DOHH2 (cell line): ENCODE measurements at regions not wholly inside any gene's neighbourhood (a gene's known extent, or its start where the extent isn't known, plus 50 kb on each side); places are given as distances from the start of the nearest gene placed in this dataset.

Experiments used
- CTCF ChIP-seq: fragments of 200-600 bp; sonication (generic); IDR thresholded peaks from one replicate; pipeline ENCODE4 v1.5.1; 2014; ENCODE audit warnings: antibody characterized with exemption, mild to moderate bottlenecking, low read depth, low read length; ENCODE audit not compliant: poor library complexity, severe bottlenecking
- EZH2phosphoT487 ChIP-seq: fragments of 200-600 bp; sonication (generic); IDR thresholded peaks from 2 replicates; pipeline ENCODE4 v1.6.1; 2017; ENCODE audit warnings: borderline replicate concordance, mild to moderate bottlenecking, antibody characterized with exemption, low read length, moderate library complexity, mixed read lengths

- no peak for TF ChIP-seq CTCF
- no peak for TF ChIP-seq EZH2phosphoT487
These were observed 316.6 kb upstream of the CHST9 start for GRCh38 chr18:27501671-27502070.
